ENCODE measurements at regions not wholly inside any gene's neighbourhood (a gene's known extent, or its start where the extent isn't known, plus 50 kb on each side); places are given as distances from the start of the nearest gene placed in this dataset.

DNA sequence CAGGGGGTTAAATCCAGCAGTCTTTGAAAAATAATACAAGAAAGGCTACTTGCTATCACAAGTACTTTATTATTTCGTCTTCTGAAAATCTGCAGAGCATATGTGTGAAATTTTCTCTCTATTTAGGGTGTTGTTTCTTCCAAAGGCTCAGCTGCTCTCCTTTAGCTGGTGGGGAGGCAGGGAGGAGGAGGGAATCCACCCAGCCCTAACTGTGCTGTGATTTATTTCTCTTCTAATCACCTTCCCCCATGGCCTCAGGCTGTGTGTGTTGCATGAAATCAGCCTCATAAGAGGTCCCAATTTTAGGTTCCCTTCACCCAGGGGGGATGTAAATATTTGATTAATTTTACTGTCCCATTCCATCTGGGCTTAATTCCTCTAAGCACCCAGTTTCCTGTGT, 77.6 kb upstream of the PGBD5 start:
- H3K27me3 ChIP-seq (ENCODE audit: control insufficient read depth, insufficient read depth, low read length): no peaks in the 10 kb centered on the region
- no peaks in the 10 kb centered on the region for H3K9me3 ChIP-seq (ENCODE audit: control insufficient read depth, insufficient read depth, low read length)
- in situ Hi-C loops (cut with MboI; ENCODE audit: low sequenced_read_pairs): no loop called here

More for the DNA sequence above, 77.6 kb upstream of the PGBD5 start:
- dilution Hi-C loops (cut with HindIII; ENCODE audit: low sequenced_read_pairs, unreplicated experiment) (no loop called here), intact Hi-C loops (cut with micrococcal nuclease) (no loop called here)
- Histone ChIP-seq H2BK5ac (ENCODE audit: low read depth, low read length, poor library complexity, severe bottlenecking) (no peak overlapping the region), H2BK120ac (ENCODE audit: low read depth, low read length) (no peak overlapping the region), H3K27ac (ENCODE audit: insufficient read depth, low read length) (no peak overlapping the region), H2AK5ac (ENCODE audit: low read depth, low read length) (no peak overlapping the region), H2BK20ac (ENCODE audit: low read depth, low read length) (no peak overlapping the region), H3K18ac (ENCODE audit: low read depth, low read length) (no peak overlapping the region), H2AFZ (replicated peaks; ENCODE audit: low read length, poor library complexity) (no peak overlapping the region), H2BK15ac (ENCODE audit: low read depth, low read length) (no peak overlapping the region), H3K36me3 (ENCODE audit: control insufficient read depth, insufficient read depth, low read length) (no peaks in the 10 kb centered on the region), H4K20me1 (ENCODE audit: insufficient read depth, low read length) (no peaks in the 10 kb centered on the region), H2AK9ac (replicated peaks; ENCODE audit: low read depth, low read length, poor library complexity) (no peak overlapping the region), H3K23ac (ENCODE audit: low read depth, low read length) (no peak overlapping the region), H3K4me3 (ENCODE audit: insufficient read depth, low read depth, low read length) (no peak overlapping the region), H3K9ac (ENCODE audit: low read depth, low read length) (no peak overlapping the region), H3K14ac (replicated peaks; ENCODE audit: low read depth, low read length) (no peak overlapping the region), H4K8ac (ENCODE audit: low read depth in 2 of 2, low read length in 2 of 2) (no peak overlapping the region), H3K4ac (ENCODE audit: low read depth, low read length) (no peak overlapping the region), H3K4me2 (ENCODE audit: low read depth, low read length) (no peak overlapping the region), H4K5ac (ENCODE audit: low read depth, low read length) (no peak overlapping the region), H3K4me1 (ENCODE audit: control insufficient read depth, insufficient read depth, low read length) (no peaks in the 10 kb centered on the region), H3K9me1 (ENCODE audit: insufficient read depth, low read length) (no peaks in the 10 kb centered on the region), H3K56ac (ENCODE audit: extremely low read depth, insufficient read depth, low read length) (no peak overlapping the region), H3K79me1 (ENCODE audit: low read depth in 1 of 2, low read length in 2 of 2) (no peaks in the 10 kb centered on the region), H4K91ac (ENCODE audit: insufficient read depth, low read depth, low read length) (no peak overlapping the region)
- no TSS peak for BruUV-seq (replicated peaks)
- POLR2A ChIA-PET (ENCODE audit: unreplicated experiment): no interaction called here
- ATAC-seq (ENCODE audit: low read depth): no peak
- TF ChIP-seq MXI1 (IDR thresholded peaks at IDR 0.05; ENCODE audit: borderline replicate concordance, low read depth, low read length) (no peak), NFE2L2 (IDR thresholded peaks at IDR 0.05; ENCODE audit: low read depth, low read length) (no peak), RFX5 (IDR thresholded peaks at IDR 0.05; ENCODE audit: low read depth, low read length) (no peak), RCOR1 (IDR thresholded peaks at IDR 0.05; ENCODE audit: insufficient replicate concordance, low read length) (no peak)
- no peak for DNase-seq
- no CpG with 5 or more reads among the region's 1 CpG for WGBS, 2 experiments (ENCODE audit: extremely low coverage in 2 of 2, insufficient read length in 1 of 2)
- CTCF ChIA-PET: no interaction called here
